ENCODE measurements at regions not wholly inside any gene's neighbourhood (a gene's known extent, or its start where the extent isn't known, plus 50 kb on each side); places are given as distances from the start of the nearest gene placed in this dataset.

- Histone ChIP-seq H3K36me3 (replicated peaks; ENCODE audit: low read depth, low read length) (no peaks in the 10 kb centered on the region), H3K27me3 (ENCODE audit: low read depth, low read length) (peaks cover 7% of the 10 kb centered on the region; the same call in 1 of the 2 replicates), H3K4me2 (ENCODE audit: low read length) (peak overlapping the region; percentile 69), H3K27ac (ENCODE audit: low read length) (peak overlapping the region; percentile 6; the same call in 1 of the 2 replicates), H3K9ac (ENCODE audit: low read length) (peak overlapping the region; percentile 65), H3K9me3 (ENCODE audit: insufficient read depth, low read length) (no peaks in the 10 kb centered on the region), H2AFZ (ENCODE audit: low read depth, low read length) (peak overlapping the region; percentile 63), H4K20me1 (ENCODE audit: insufficient read depth, low read length) (no peaks in the 10 kb centered on the region), H3K4me1 (ENCODE audit: low read length) (peaks cover 32% of the 10 kb centered on the region), H3K79me2 (ENCODE audit: low read length) (no peaks in the 10 kb centered on the region), H3K4me3 (ENCODE audit: low read length) (peak overlapping the region; percentile 73)
- no peak for TF ChIP-seq EZH2phosphoT487 (IDR thresholded peaks at IDR 0.05; ENCODE audit: low read depth)
- TF ChIP-seq, protein P1, sequence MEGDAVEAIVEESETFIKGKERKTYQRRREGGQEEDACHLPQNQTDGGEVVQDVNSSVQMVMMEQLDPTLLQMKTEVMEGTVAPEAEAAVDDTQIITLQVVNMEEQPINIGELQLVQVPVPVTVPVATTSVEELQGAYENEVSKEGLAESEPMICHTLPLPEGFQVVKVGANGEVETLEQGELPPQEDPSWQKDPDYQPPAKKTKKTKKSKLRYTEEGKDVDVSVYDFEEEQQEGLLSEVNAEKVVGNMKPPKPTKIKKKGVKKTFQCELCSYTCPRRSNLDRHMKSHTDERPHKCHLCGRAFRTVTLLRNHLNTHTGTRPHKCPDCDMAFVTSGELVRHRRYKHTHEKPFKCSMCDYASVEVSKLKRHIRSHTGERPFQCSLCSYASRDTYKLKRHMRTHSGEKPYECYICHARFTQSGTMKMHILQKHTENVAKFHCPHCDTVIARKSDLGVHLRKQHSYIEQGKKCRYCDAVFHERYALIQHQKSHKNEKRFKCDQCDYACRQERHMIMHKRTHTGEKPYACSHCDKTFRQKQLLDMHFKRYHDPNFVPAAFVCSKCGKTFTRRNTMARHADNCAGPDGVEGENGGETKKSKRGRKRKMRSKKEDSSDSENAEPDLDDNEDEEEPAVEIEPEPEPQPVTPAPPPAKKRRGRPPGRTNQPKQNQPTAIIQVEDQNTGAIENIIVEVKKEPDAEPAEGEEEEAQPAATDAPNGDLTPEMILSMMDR (IDR thresholded peaks at IDR 0.05; ENCODE audit: low read depth, low read length): peak; percentile 97
These were observed 121.0 kb downstream of the GYPC start for GRCh38 chr2:126776692-126777619.

- peaks cover 7% of the 10 kb centered on the region; the same call in 1 of the 2 replicates for H3K27me3 ChIP-seq (ENCODE audit: low read depth, low read length)
- no peaks in the 10 kb centered on the region for H4K20me1 ChIP-seq (ENCODE audit: insufficient read depth, low read length)
- H2AFZ ChIP-seq (ENCODE audit: low read depth, low read length): peak overlapping the region; percentile 63; the same call in 1 of the 2 replicates
- TF ChIP-seq EZH2phosphoT487 (IDR thresholded peaks at IDR 0.05; ENCODE audit: low read depth): no peak
- TF ChIP-seq, protein P1 (IDR thresholded peaks at IDR 0.05; ENCODE audit: low read depth, low read length): no peak
- peak overlapping the region; percentile 69 for H3K4me2 ChIP-seq (ENCODE audit: low read length)
- no peaks in the 10 kb centered on the region for H3K79me2 ChIP-seq (ENCODE audit: low read length)
- peaks cover 32% of the 10 kb centered on the region for H3K4me1 ChIP-seq (ENCODE audit: low read length)
- H3K36me3 ChIP-seq (replicated peaks; ENCODE audit: low read depth, low read length): no peaks in the 10 kb centered on the region
- no peak overlapping the region for H3K27ac ChIP-seq (ENCODE audit: low read length)
- peak overlapping the region; percentile 73 for H3K4me3 ChIP-seq (ENCODE audit: low read length)
- peak overlapping the region; percentile 65; the same call in 1 of the 2 replicates for H3K9ac ChIP-seq (ENCODE audit: low read length)
- no peaks in the 10 kb centered on the region for H3K9me3 ChIP-seq (ENCODE audit: insufficient read depth, low read length)
These were observed 121.1 kb upstream of the TEX51 start for GRCh38 chr2:126777620-126777978.

DNA sequence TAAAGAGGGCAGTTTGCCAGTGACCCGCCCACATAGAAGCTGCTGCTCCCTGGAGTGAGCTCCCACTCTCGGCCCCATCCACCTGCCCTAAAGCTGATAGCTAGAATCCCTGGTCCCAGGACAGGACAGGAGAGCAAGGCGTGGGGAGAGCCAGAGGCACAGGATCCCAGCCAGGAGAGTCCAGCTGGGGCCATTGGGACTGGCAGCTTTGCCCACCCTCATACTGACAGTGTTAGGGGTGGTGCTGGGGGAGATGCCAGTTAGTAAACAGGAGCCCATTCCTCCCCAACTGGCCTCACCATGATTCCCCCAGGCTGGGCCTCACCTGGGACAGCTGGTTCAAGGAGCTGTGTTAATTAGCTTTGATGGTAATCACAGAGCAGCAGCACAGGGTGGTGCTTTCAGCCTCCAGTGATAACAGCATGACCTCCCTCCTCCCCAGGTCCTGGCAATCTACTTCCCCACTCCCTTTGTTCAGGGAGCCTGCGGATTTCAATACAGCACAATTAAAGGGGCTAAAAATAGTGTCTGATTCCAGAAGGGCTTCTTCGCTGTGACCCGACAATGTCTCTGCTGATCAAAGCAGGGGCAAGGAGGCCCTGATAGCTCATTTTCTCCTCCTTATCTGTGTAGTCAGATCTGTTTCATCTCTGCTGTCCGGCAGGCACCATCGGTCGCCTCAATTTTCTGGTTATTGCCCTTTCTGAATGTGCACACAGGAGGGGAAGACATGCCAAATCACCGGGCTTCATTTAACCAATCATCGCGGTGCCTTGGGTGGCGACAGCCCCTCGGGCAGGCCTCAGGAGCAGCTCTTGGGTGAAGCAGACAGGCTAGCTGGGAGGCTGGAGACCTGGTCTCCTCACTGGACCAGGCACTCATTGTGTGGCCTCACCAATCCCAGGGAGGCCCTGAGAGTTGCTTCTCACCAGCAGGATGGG is 119.9 kb upstream of the TEX51 start:
- TF ChIP-seq EZH2phosphoT487 (IDR thresholded peaks at IDR 0.05; ENCODE audit: low read depth): no peak
- TF ChIP-seq, protein P1 (IDR thresholded peaks at IDR 0.05; ENCODE audit: low read depth, low read length): no peak
- H3K79me2 ChIP-seq (ENCODE audit: low read length): no peaks in the 10 kb centered on the region
- H3K9me3 ChIP-seq (ENCODE audit: insufficient read depth, low read length): no peaks in the 10 kb centered on the region
- H3K4me3 ChIP-seq (ENCODE audit: low read length): no peak overlapping the region
- H3K27me3 ChIP-seq (ENCODE audit: low read depth, low read length): peaks cover 7% of the 10 kb centered on the region; the same call in 1 of the 2 replicates
- no peak overlapping the region for H2AFZ ChIP-seq (ENCODE audit: low read depth, low read length)
- no peak overlapping the region for H3K27ac ChIP-seq (ENCODE audit: low read length)
- H3K4me2 ChIP-seq (ENCODE audit: low read length): no peak overlapping the region
- no peaks in the 10 kb centered on the region for H3K36me3 ChIP-seq (replicated peaks; ENCODE audit: low read depth, low read length)
- peaks cover 28% of the 10 kb centered on the region for H3K4me1 ChIP-seq (ENCODE audit: low read length)
- no peak overlapping the region for H3K9ac ChIP-seq (ENCODE audit: low read length)
- no peaks in the 10 kb centered on the region for H4K20me1 ChIP-seq (ENCODE audit: insufficient read depth, low read length)
